Right lobe of liver (tissue), 6 donors: ENCODE measurements at regions not wholly inside any gene's neighbourhood (a gene's known extent, or its start where the extent isn't known, plus 50 kb on each side); places are given as distances from the start of the nearest gene placed in this dataset.
A peak's percentile ranks its signal among the peaks of the same experiment; 100 is the strongest.

Source experiments
- ATAC-seq, 4 donors: fragments of 200-7000 bp; cut with Tn5 transposase; one replicate each; pipeline ENCODE4 v1.9.1; 2020; ENCODE audit warnings: mild to moderate bottlenecking in 4 of 4, moderate library complexity in 4 of 4
- DNase-seq, 3 donors: peaks; one replicate each; pipeline ENCODE4 v3.0.0-alpha.2; 2020
- H3K27ac ChIP-seq, 3 donors: fragments of 200-600 bp; one replicate each; pipeline ENCODE4 v1.8.0; 2022
- H3K27me3 ChIP-seq, 2 donors: fragments of 200-600 bp; one replicate each; pipeline ENCODE4 v1.8.0; 2022
- H3K36me3 ChIP-seq, 4 donors: fragments of 200-600 bp; sonication (generic) in 1 of 4; one replicate each; pipeline versions ENCODE4 v1.5.1 to v1.8.0; 2017 to 2022; ENCODE audit warnings: control low read depth in 1 of 4
- H3K4me1 ChIP-seq, 4 donors: fragments of 200-600 bp; sonication (generic) in 1 of 4; one replicate each; pipeline versions ENCODE4 v1.5.1 to v1.8.0; 2017 to 2022; ENCODE audit warnings: control low read depth in 1 of 4
- H3K4me3 ChIP-seq, 3 donors: fragments of 200-600 bp; one replicate each; pipeline ENCODE4 v1.8.0; 2022
- H3K9me3 ChIP-seq, 4 donors: fragments of 200-600 bp; sonication (generic) in 1 of 4; one replicate each; pipeline versions ENCODE4 v1.5.1 to v1.8.0; 2017 to 2022; ENCODE audit warnings: control low read depth in 1 of 4
- POLR2A ChIP-seq: fragments of 450-650 bp; IDR thresholded peaks from one replicate; pipeline ENCODE4 v1.6.1; 2017; ENCODE audit warnings: antibody characterized with exemption, mild to moderate bottlenecking
- WGBS: methylation state at CpG from one replicate; pipeline ENCODE4 v1.1.6; 2018; ENCODE audit warnings: low coverage, low lambda C conversion rate; ENCODE audit not compliant: insufficient coverage; ENCODE audit errors: missing lambda C conversion rate; 5-methylcytosine and 5-hydroxymethylcytosine counted together
- intact Hi-C, 2 donors: fragments of 100-400 bp; cut with DNase I; formaldehyde crosslinking; loops; one replicate each; pipeline versions ENCODE4 v1.11.2 to v1.14.1; 2022
- TF ChIP-seq, protein P1 (sequence below), 4 donors: fragments of 200-600 bp in 3 of 4; fragments of 450-650 bp in 1 of 4; IDR thresholded peaks; one replicate each; pipeline versions ENCODE4 v1.5.1 to v1.8.0; 2016 to 2022; ENCODE audit warnings: antibody characterized with exemption in 4 of 4, mild to moderate bottlenecking in 2 of 4
- donor health status: DM: no; HTN: yes; CAD: no.
- donor health status: DM: no; HTN: no; CAD: no.
- donor health status: DM: no; HTN: no; CAD: no.
- donor health status: DM: no; HTN: yes; CAD: no.
- donor health status: DM: no; HTN: yes; CAD: no.

DNA sequence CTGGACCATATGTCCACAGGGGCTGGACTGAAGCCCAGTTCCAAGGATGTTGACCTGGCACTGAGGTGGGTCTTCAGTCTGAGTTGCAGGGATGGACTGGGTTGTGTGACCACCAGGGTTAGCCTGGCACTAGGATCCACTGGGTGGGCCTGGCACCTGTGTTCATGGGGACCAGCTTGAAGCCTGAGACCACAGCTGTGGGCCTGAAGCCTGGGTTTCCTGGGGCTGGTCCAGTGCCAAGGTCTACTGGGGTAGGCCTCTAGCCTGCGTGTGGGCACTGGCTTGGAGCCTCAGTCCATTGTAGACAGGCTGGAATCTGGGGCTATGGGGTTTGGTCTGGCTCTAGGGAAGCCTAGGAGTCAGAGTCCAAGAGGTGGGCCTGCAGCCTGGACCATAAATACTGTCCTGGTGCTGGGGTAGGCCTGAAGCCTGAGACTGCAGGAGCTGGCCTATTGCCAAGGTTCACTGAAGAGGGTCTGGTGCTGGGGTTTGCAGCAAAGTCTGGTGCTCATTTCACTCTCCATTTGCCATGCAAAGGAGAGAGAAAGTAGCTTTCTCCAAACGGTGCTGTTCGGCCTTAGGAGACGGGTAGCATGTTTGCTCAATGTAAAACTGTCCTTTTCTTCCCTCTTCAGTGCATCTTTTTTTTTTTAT is 51.2 kb upstream of the TBC1D5 start:
- intact Hi-C loops: no loop called here
- DNase-seq (no peak), ATAC-seq (peak in 1 of 4 donors; percentile 20)
- Histone ChIP-seq H3K4me3 (no peak overlapping the region), H3K4me1 (no peaks in the 10 kb centered on the region), H3K36me3 (no peaks in the 10 kb centered on the region), H3K9me3 (no peaks in the 10 kb centered on the region), H3K27ac (no peak overlapping the region), H3K27me3 (no peaks in the 10 kb centered on the region)
- 80% methylated on average over 3 of the region's 4 CpGs for WGBS
- TF ChIP-seq, protein P1, sequence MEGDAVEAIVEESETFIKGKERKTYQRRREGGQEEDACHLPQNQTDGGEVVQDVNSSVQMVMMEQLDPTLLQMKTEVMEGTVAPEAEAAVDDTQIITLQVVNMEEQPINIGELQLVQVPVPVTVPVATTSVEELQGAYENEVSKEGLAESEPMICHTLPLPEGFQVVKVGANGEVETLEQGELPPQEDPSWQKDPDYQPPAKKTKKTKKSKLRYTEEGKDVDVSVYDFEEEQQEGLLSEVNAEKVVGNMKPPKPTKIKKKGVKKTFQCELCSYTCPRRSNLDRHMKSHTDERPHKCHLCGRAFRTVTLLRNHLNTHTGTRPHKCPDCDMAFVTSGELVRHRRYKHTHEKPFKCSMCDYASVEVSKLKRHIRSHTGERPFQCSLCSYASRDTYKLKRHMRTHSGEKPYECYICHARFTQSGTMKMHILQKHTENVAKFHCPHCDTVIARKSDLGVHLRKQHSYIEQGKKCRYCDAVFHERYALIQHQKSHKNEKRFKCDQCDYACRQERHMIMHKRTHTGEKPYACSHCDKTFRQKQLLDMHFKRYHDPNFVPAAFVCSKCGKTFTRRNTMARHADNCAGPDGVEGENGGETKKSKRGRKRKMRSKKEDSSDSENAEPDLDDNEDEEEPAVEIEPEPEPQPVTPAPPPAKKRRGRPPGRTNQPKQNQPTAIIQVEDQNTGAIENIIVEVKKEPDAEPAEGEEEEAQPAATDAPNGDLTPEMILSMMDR (IDR thresholded peaks at IDR 0.05): no peak
- no peak for TF ChIP-seq POLR2A
